ENCODE measurements at regions not wholly inside any gene's neighbourhood (a gene's known extent, or its start where the extent isn't known, plus 50 kb on each side); places are given as distances from the start of the nearest gene placed in this dataset.

DNA sequence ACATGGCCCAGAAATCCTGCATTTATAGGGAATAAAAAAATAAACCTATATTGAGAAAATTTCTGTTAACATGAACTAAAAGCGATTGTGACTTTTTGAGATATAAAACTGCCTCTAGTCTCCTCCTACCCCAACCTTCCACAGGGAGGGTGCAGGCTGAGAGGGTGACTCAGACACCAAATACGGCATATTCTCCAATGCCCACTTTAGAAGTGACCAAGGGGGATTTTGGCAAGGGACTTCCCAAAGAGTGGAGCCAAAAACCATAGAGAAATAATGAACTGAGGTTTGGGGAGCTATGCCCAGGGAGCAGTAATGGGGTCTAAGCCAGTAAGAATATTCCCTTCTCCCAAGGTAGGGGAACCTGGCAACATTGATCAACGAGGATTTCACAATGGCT lies 124.9 kb upstream of the ZC3H12C start:
- 91 to 92% (median 91%) methylated on average over 3 of the region's 3 CpGs for WGBS, 3 donors

DNA sequence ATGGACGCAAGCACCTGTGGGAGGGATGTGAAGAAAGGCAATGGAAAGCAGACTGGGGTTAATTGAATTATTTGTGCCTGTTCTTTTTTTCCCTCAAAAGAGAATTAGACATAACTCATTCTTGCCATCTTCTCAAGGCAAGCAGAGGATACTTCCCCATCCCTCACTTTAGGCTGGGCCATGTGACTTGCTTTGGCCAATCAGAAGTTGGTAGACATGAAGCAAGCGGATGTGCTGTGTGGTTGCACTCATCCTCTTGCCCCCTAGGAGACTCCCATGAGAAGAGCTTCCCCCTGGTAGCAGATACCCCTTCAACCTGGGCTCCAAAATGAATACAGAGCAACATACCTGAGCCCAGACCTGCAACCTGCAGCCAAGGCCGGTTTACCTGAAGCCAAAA lies 124.4 kb upstream of the ZC3H12C start:
- Histone ChIP-seq H3K4me3 (no peak overlapping the region), H3K27ac (no peak overlapping the region), H3K4me1 (ENCODE audit: insufficient read depth) (peaks cover 3% of the 10 kb centered on the region), H3K36me3 (no peaks in the 10 kb centered on the region), H3K9me3 (no peaks in the 10 kb centered on the region), H3K27me3 (no peaks in the 10 kb centered on the region)
- DNase-seq = no peak
- intact Hi-C loops (cut with DNase I) = no loop called here
- WGBS, 3 donors = 93 to 98% (median 96%) methylated on average over 3 of the region's 3 CpGs
- TF ChIP-seq, protein P1, sequence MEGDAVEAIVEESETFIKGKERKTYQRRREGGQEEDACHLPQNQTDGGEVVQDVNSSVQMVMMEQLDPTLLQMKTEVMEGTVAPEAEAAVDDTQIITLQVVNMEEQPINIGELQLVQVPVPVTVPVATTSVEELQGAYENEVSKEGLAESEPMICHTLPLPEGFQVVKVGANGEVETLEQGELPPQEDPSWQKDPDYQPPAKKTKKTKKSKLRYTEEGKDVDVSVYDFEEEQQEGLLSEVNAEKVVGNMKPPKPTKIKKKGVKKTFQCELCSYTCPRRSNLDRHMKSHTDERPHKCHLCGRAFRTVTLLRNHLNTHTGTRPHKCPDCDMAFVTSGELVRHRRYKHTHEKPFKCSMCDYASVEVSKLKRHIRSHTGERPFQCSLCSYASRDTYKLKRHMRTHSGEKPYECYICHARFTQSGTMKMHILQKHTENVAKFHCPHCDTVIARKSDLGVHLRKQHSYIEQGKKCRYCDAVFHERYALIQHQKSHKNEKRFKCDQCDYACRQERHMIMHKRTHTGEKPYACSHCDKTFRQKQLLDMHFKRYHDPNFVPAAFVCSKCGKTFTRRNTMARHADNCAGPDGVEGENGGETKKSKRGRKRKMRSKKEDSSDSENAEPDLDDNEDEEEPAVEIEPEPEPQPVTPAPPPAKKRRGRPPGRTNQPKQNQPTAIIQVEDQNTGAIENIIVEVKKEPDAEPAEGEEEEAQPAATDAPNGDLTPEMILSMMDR (IDR thresholded peaks at IDR 0.05) = no peak
- TF ChIP-seq POLR2A (IDR thresholded peaks at IDR 0.05) (no peak), EP300 (IDR thresholded peaks at IDR 0.05) (no peak)

More for the DNA sequence above, 124.9 kb upstream of the ZC3H12C start:
- no peak for DNase-seq
- intact Hi-C loops (cut with DNase I) = no loop called here
- Histone ChIP-seq H3K4me3 (no peak overlapping the region), H3K36me3 (no peaks in the 10 kb centered on the region), H3K4me1 (ENCODE audit: insufficient read depth) (peaks cover 3% of the 10 kb centered on the region), H3K27me3 (no peaks in the 10 kb centered on the region), H3K27ac (no peak overlapping the region), H3K9me3 (no peaks in the 10 kb centered on the region)
- TF ChIP-seq POLR2A (IDR thresholded peaks at IDR 0.05) = no peak
- TF ChIP-seq, protein P1 (IDR thresholded peaks at IDR 0.05) = no peak
- no peak for TF ChIP-seq EP300 (IDR thresholded peaks at IDR 0.05)

DNA sequence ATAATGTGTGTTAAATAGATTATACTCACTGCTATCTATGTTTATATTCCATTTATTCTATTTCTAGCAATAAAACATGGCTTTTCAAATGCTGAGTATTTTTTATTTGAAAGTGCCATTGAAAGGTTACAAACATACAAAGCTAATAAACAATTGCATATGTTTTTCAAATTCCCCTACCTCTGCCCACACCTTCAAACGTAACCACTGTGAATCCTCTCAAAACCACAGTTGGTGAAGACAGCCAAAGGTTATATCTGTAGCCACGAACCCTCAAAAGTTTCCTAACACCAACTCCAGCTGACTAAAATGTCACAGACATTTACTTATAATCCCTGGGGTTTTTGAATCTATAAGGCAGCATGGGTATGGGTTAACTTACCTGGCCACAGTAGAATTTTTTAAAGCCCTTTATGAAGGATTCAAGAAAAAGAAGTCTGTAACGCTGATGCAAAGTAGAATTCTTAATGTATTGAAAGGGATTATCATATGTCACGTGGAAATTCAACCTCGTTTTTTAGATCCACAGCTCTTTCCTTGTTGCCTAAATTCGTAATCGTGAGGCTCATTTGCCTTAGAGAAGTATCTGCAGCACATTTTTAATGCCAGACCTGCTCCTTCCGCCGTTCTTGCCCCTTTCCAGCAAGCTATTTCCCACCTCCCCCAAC lies 122.5 kb upstream of the ZC3H12C start:
- Histone ChIP-seq H3K36me3 (no peaks in the 10 kb centered on the region), H3K4me1 (ENCODE audit: insufficient read depth) (peaks cover 3% of the 10 kb centered on the region), H3K4me3 (no peak overlapping the region), H3K9me3 (no peaks in the 10 kb centered on the region), H3K27me3 (no peaks in the 10 kb centered on the region), H3K27ac (no peak overlapping the region)
- intact Hi-C loops (cut with DNase I) = no loop called here
- no peak for DNase-seq
- 74 to 82% (median 80%) methylated on average over 9 of the region's 9 CpGs for WGBS, 3 donors
- TF ChIP-seq, protein P1 (IDR thresholded peaks at IDR 0.05) = no peak
- TF ChIP-seq EP300 (IDR thresholded peaks at IDR 0.05) (no peak), POLR2A (IDR thresholded peaks at IDR 0.05) (no peak)

DNA sequence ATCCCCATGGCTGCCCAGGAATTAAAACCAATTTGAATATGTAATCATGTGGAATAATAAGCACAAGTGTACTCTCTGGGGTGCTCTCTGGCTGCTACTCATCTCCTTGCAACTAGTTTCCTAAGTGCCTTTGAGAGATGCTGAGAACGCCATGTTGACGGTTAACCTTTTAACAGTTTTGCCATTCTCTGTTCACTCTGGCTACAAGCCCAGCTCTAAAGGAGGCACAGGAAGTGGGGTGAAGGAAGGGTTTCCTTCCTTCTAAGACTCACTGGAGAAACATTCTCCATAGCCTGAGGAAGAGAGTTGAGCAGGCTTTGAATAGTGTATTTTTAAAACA lies 122.0 kb upstream of the ZC3H12C start:
- WGBS, 3 donors = 13 to 38% (median 18%) methylated on average over 2 of the region's 2 CpGs
- H3K4me3 ChIP-seq = no peak overlapping the region
- TF ChIP-seq EP300 (IDR thresholded peaks at IDR 0.05) = no peak
- no peaks in the 10 kb centered on the region for H3K27me3 ChIP-seq
- H3K27ac ChIP-seq = no peak overlapping the region
- intact Hi-C loops (cut with DNase I) = no loop called here
- H3K36me3 ChIP-seq = no peaks in the 10 kb centered on the region
- no peaks in the 10 kb centered on the region for H3K9me3 ChIP-seq
- H3K4me1 ChIP-seq (ENCODE audit: insufficient read depth) = peaks cover 3% of the 10 kb centered on the region
- no peak for DNase-seq

DNA sequence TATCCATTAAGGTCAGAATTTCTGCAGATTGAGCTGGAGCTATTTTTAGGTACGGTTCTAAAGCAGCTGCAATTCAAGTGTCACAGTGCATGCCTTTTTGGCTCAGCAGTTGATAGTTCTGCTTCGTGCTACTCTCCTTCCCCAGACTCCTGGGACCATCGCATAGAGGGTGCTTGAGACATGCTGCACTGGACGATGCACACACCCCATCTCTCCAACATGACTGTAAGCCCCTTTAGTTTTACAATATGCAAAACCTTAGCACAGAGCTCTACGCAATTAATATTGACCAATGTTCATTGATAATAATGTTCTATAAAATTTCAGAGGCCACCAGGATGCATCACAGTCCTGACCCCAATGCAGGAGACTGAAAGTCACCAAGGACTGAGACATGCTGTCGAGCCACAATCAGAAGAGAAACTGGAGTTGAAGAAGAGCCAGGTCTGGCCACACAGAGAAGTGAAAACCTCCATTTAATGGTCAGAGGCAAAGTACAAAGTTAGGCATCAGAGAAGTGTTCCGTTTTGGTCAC lies 120.9 kb upstream of the ZC3H12C start:
- Histone ChIP-seq H3K36me3 (no peaks in the 10 kb centered on the region), H3K9me3 (no peaks in the 10 kb centered on the region), H3K4me1 (ENCODE audit: insufficient read depth) (peaks cover 3% of the 10 kb centered on the region), H3K27ac (no peak overlapping the region), H3K27me3 (no peaks in the 10 kb centered on the region), H3K4me3 (no peak overlapping the region)
- WGBS, 3 donors = 65 to 78% (median 69%) methylated on average over 7 of the region's 7 CpGs
- intact Hi-C loops (cut with DNase I) = no loop called here
- DNase-seq = no peak
- TF ChIP-seq POLR2A (IDR thresholded peaks at IDR 0.05) (no peak), EP300 (IDR thresholded peaks at IDR 0.05) (no peak)
- TF ChIP-seq, protein P1 (IDR thresholded peaks at IDR 0.05) = no peak

All from ovary (tissue), 7 donors.